ENCODE measurements at regions not wholly inside any gene's neighbourhood (a gene's known extent, or its start where the extent isn't known, plus 50 kb on each side); places are given as distances from the start of the nearest gene placed in this dataset.

GRCh38 chr20:10807013-10807412 lies 133.2 kb upstream of the JAG1 start:
- Histone ChIP-seq H3K4me3 (no peak overlapping the region), H3K27me3 (replicated peaks in 1 of 2; ENCODE audit: control insufficient read depth in 2 of 2, insufficient read depth in 2 of 2, low read length in 1 of 2) (0 out of 4 replicates have a peak, but pooled peaks cover 0 to 1% of the 10 kb centered on the region in 2 experiments), H2AFZ (ENCODE audit: control insufficient read depth, low read depth, low read length) (no peak overlapping the region), H3K36me3 (ENCODE audit: control insufficient read depth in 2 of 2, insufficient read depth in 2 of 2, low read length in 1 of 2) (no peaks in the 10 kb centered on the region), H3K27ac (ENCODE audit: control insufficient read depth, insufficient read depth) (no peak overlapping the region), H3K4me1 (ENCODE audit: control insufficient read depth, insufficient read depth, low read length) (no peaks in the 10 kb centered on the region), H3K9ac (ENCODE audit: control insufficient read depth, insufficient read depth, low read length) (no peak overlapping the region), H3K79me2 (ENCODE audit: control insufficient read depth, insufficient read depth, low read length) (no peaks in the 10 kb centered on the region), H3K4me2 (ENCODE audit: control insufficient read depth, insufficient read depth) (no peak overlapping the region), H4K20me1 (ENCODE audit: control insufficient read depth, insufficient read depth) (no peaks in the 10 kb centered on the region), H3K9me3 (replicated peaks; ENCODE audit: control insufficient read depth, insufficient read depth, low read length) (no peaks in the 10 kb centered on the region)
- no peak for FAIRE-seq
- RAD21 ChIA-PET (ENCODE audit: unreplicated experiment), result no interaction called here
- intact Hi-C loops (cut with micrococcal nuclease; ENCODE audit: unreplicated experiment), result no loop called here
- ATAC-seq, result no peak
- no peak for DNase-seq (ENCODE audit: low read depth, low spot score)
- CTCF ChIA-PET, result interaction anchor here (0.6 kb wide), 1 partner anchor 203 kb away, joined by 3 read pairs; no protein-coding TSS in a partner anchor
- BruUV-seq (replicated peaks), result no TSS peak
- SMC1A ChIA-PET (ENCODE audit: uncharacterized antibody, unreplicated experiment), result interaction anchor here (1.2 kb wide), 1 partner anchor 93 kb away, joined by 3 read pairs; no protein-coding TSS in a partner anchor
- in situ Hi-C loops (cut with MboI), result no loop called here
- 0% methylated on average over 1 of the region's 1 CpG for whole genome bisulfite sequencing (ENCODE audit: insufficient coverage, insufficient replicate concordance, low lambda C conversion rate, missing lambda C conversion rate)
- POLR2A ChIA-PET, result no interaction called here
- TF ChIP-seq ZBTB33 (IDR thresholded peaks at IDR 0.05), result no peak
- TF ChIP-seq ZNF217 (IDR thresholded peaks at IDR 0.05), result no peak
- TF ChIP-seq RCOR1 (conservative IDR thresholded peaks at IDR 0.05; ENCODE audit: low read depth, low read length), result no peak
- no peak for TF ChIP-seq IRF3 (IDR thresholded peaks at IDR 0.05)
- no peak for TF ChIP-seq BCL11A (IDR thresholded peaks at IDR 0.05; ENCODE audit: low read depth, low read length)
- TF ChIP-seq SMARCA5 (IDR thresholded peaks at IDR 0.05), result no peak
- no peak for TF ChIP-seq POLR2AphosphoS5 (IDR thresholded peaks at IDR 0.05; ENCODE audit: low read length)
- no peak for TF ChIP-seq BRCA1 (IDR thresholded peaks at IDR 0.05; ENCODE audit: low read depth, low read length)
- no peak for TF ChIP-seq ZNF274 (IDR thresholded peaks at IDR 0.05; ENCODE audit: insufficient read depth, insufficient read length)
- no peak for TF ChIP-seq ZBTB11 (CRISPR knock-in tag; IDR thresholded peaks at IDR 0.05)
- TF ChIP-seq NKRF (conservative IDR thresholded peaks at IDR 0.05), result no peak
- no peak for TF ChIP-seq STAT1 (conservative IDR thresholded peaks at IDR 0.05)
- TF ChIP-seq BMI1 (IDR thresholded peaks at IDR 0.05; ENCODE audit: borderline replicate concordance), result no peak
- no peak for TF ChIP-seq PKNOX1 (IDR thresholded peaks at IDR 0.05)

Data from GM12878 (cell line).